Neural cell (in vitro differentiated cells): ENCODE measurements at regions not wholly inside any gene's neighbourhood (a gene's known extent, or its start where the extent isn't known, plus 50 kb on each side); places are given as distances from the start of the nearest gene placed in this dataset.

Experiments used
- CTCF ChIP-seq: fragments of 450-650 bp; IDR thresholded peaks from 2 replicates; pipeline ENCODE4 v1.5.1; 2014; ENCODE audit warnings: antibody characterized with exemption, mild to moderate bottlenecking, moderate library complexity; ENCODE audit not compliant: poor library complexity, severe bottlenecking
- EP300 ChIP-seq: fragments of 450-650 bp; conservative IDR thresholded peaks from 2 replicates; pipeline ENCODE4 v1.6.1; 2014; ENCODE audit warnings: antibody characterized with exemption, mild to moderate bottlenecking, moderate library complexity; ENCODE audit not compliant: poor library complexity, severe bottlenecking
- EZH2 ChIP-seq: fragments of 200-600, 300-800 bp; shearing (Covaris generic), sonication (generic); IDR thresholded peaks from 2 replicates; pipeline ENCODE4 v1.6.1; 2014; ENCODE audit warnings: antibody characterized with exemption, low read length, borderline replicate concordance, mild to moderate bottlenecking; ENCODE audit not compliant: insufficient read depth, poor library complexity, severe bottlenecking
- MXI1 ChIP-seq: fragments of 450-650 bp; conservative IDR thresholded peaks from 2 replicates; pipeline ENCODE4 v1.6.1; 2014; ENCODE audit warnings: antibody characterized with exemption, mild to moderate bottlenecking; ENCODE audit not compliant: poor library complexity, severe bottlenecking
- POLR2AphosphoS5 ChIP-seq: IDR thresholded peaks from 2 replicates; pipeline ENCODE4 v1.6.1; 2012
- RAD21 ChIP-seq: fragments of 450-650 bp; conservative IDR thresholded peaks from 2 replicates; pipeline ENCODE4 v1.6.1; 2014; ENCODE audit warnings: antibody characterized with exemption, mild to moderate bottlenecking, moderate library complexity
- REST ChIP-seq: IDR thresholded peaks from 2 replicates; pipeline ENCODE4 v1.6.1; 2012; ENCODE audit warnings: borderline replicate concordance
- TAF1 ChIP-seq: IDR thresholded peaks from 2 replicates; pipeline ENCODE4 v1.6.1; 2012; ENCODE audit warnings: low read depth

DNA sequence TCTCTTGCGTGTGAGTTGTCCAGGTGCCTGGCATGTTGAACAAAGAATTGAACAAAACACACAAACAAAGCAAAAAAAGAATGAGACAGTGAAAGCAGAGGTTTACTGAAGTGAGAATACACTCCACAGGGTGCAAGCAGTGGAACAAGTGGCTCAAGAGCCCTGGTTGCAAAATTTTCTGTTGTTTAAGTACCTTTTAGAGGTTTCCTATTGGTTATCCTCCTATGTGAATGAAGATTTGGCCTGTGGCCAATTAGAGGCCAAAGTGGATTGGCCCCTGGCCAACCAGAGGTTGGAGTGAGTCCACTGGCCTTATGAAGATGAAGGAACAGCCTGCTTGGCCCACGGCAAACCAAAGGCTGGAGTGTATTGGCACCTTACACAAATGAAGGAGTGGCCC is 1188.5 kb upstream of the NRXN1 start:
- TF ChIP-seq CTCF, result no peak
- no peak for TF ChIP-seq EZH2
- TF ChIP-seq EP300, result no peak
- TF ChIP-seq TAF1, result no peak
- no peak for TF ChIP-seq MXI1
- no peak for TF ChIP-seq RAD21
- no peak for TF ChIP-seq POLR2AphosphoS5
- TF ChIP-seq REST, result no peak
